ENCODE measurements at regions not wholly inside any gene's neighbourhood (a gene's known extent, or its start where the extent isn't known, plus 50 kb on each side); places are given as distances from the start of the nearest gene placed in this dataset.

GRCh38 chr2:196291873-196292800 is 120.8 kb upstream of the STK17B start:
- peak in 1 of 2 donors; percentile 87 for DNase-seq (ENCODE audit: low read depth in 2 of 2)
- H3K4me3 ChIP-seq (replicated peaks in 1 of 4; ENCODE audit: control extremely low read depth in 1 of 4, insufficient read depth in 1 of 4, low read depth in 3 of 4, low read length in 4 of 4), result no peak overlapping the region
- H3K27ac ChIP-seq (ENCODE audit: insufficient read depth, low read length), result no peak overlapping the region
- no peaks in the 10 kb centered on the region for H4K20me1 ChIP-seq (ENCODE audit: control insufficient read depth, extremely low read depth, insufficient read depth, low read length)
- no peaks in the 10 kb centered on the region for H3K27me3 ChIP-seq (ENCODE audit: control insufficient read depth, insufficient read depth, low read length)
- no peaks in the 10 kb centered on the region for H3K79me2 ChIP-seq (ENCODE audit: control insufficient read depth, insufficient read depth, low read length)
- H2AFZ ChIP-seq (ENCODE audit: low read length), result no peak overlapping the region
- H3K4me1 ChIP-seq (ENCODE audit: control insufficient read depth, extremely low read depth, insufficient read depth, low read length), result peaks cover 11% of the 10 kb centered on the region
- no peak overlapping the region for H3K4me2 ChIP-seq (ENCODE audit: extremely low read depth, insufficient read depth, low read length)
- H3K9me3 ChIP-seq (ENCODE audit: control insufficient read depth, insufficient read depth, low read depth, low read length), result no peaks in the 10 kb centered on the region
- no peaks in the 10 kb centered on the region for H3K36me3 ChIP-seq (ENCODE audit: control insufficient read depth, insufficient read depth, low read length)
- no peak overlapping the region for H3K9ac ChIP-seq (ENCODE audit: insufficient read depth, low read length)
- TF ChIP-seq EZH2 (IDR thresholded peaks at IDR 0.05; ENCODE audit: low read length, missing control alignments), result no peak
- TF ChIP-seq CTCF (conservative IDR thresholded peaks at IDR 0.05 in 1 of 2, IDR thresholded peaks at IDR 0.05 in 1 of 2; ENCODE audit: low read depth in 1 of 2, low read length in 2 of 2), result no peak

DNA sequence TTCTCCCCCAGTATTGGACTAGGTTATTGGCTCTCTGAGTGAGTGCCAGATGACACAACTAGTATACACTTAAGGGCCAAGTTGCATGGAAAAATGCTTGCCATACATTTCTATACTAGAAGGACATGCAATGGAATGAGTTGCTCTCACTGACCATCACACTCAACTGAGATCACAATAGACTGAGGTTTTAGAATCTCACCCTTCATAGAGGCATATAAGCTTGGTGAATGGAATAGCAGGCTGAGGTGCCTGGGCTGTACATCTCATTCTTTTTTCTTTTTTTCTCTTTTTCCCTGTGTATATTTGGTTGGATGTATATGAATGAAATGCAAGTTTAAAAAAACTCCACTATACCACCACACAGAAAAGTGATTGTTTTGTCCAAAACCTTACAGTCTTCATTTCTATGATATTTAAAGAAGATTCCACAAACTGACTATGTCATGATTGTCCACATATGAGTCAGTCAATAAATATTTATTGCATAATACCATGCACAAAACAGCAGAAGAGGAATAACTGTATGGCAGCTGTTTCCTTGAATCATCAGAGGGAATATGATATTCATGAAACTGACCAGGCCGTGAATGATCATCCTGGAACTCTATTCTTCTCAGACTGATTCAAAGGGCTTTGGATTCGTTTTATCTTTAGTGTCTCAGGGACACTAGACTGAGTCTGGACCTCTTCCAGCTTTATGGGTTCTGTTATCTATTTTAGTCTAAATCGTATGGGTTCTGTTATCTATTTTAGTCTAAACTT is 122.6 kb upstream of the STK17B start:
- H3K9ac ChIP-seq (ENCODE audit: insufficient read depth, low read length), result no peak overlapping the region
- H3K4me3 ChIP-seq (replicated peaks in 1 of 4; ENCODE audit: control extremely low read depth in 1 of 4, insufficient read depth in 1 of 4, low read depth in 3 of 4, low read length in 4 of 4), result no peak overlapping the region
- no peaks in the 10 kb centered on the region for H3K79me2 ChIP-seq (ENCODE audit: control insufficient read depth, insufficient read depth, low read length)
- H4K20me1 ChIP-seq (ENCODE audit: control insufficient read depth, extremely low read depth, insufficient read depth, low read length), result no peaks in the 10 kb centered on the region
- DNase-seq (ENCODE audit: low read depth in 2 of 2), result peak; percentile 90 to 91
- H3K9me3 ChIP-seq (ENCODE audit: control insufficient read depth, insufficient read depth, low read depth, low read length), result no peaks in the 10 kb centered on the region
- H3K4me2 ChIP-seq (ENCODE audit: extremely low read depth, insufficient read depth, low read length), result peak overlapping the region; percentile 51
- peaks cover 11% of the 10 kb centered on the region for H3K4me1 ChIP-seq (ENCODE audit: control insufficient read depth, extremely low read depth, insufficient read depth, low read length)
- H2AFZ ChIP-seq (ENCODE audit: low read length), result no peak overlapping the region
- no peaks in the 10 kb centered on the region for H3K36me3 ChIP-seq (ENCODE audit: control insufficient read depth, insufficient read depth, low read length)
- H3K27ac ChIP-seq (ENCODE audit: insufficient read depth, low read length), result peak overlapping the region; percentile 55
- TF ChIP-seq EZH2 (IDR thresholded peaks at IDR 0.05; ENCODE audit: low read length, missing control alignments) (no peak), CTCF (conservative IDR thresholded peaks at IDR 0.05 in 1 of 2, IDR thresholded peaks at IDR 0.05 in 1 of 2; ENCODE audit: low read depth in 1 of 2, low read length in 2 of 2) (no peak)
- H3K27me3 ChIP-seq (ENCODE audit: control insufficient read depth, insufficient read depth, low read length), result no peaks in the 10 kb centered on the region

GRCh38 chr2:196294516-196294909 is 123.1 kb upstream of the STK17B start:
- Histone ChIP-seq H3K4me2 (ENCODE audit: extremely low read depth, insufficient read depth, low read length) (peak overlapping the region; percentile 21), H3K9me3 (ENCODE audit: control insufficient read depth, insufficient read depth, low read depth, low read length) (no peaks in the 10 kb centered on the region), H3K36me3 (ENCODE audit: control insufficient read depth, insufficient read depth, low read length) (no peaks in the 10 kb centered on the region), H2AFZ (ENCODE audit: low read length) (no peak overlapping the region), H3K79me2 (ENCODE audit: control insufficient read depth, insufficient read depth, low read length) (no peaks in the 10 kb centered on the region), H3K4me3 (replicated peaks in 1 of 4; ENCODE audit: control extremely low read depth in 1 of 4, insufficient read depth in 1 of 4, low read depth in 3 of 4, low read length in 4 of 4) (no peak overlapping the region), H3K9ac (ENCODE audit: insufficient read depth, low read length) (no peak overlapping the region), H3K27ac (ENCODE audit: insufficient read depth, low read length) (peak overlapping the region; percentile 55), H3K4me1 (ENCODE audit: control insufficient read depth, extremely low read depth, insufficient read depth, low read length) (peaks cover 11% of the 10 kb centered on the region), H3K27me3 (ENCODE audit: control insufficient read depth, insufficient read depth, low read length) (no peaks in the 10 kb centered on the region), H4K20me1 (ENCODE audit: control insufficient read depth, extremely low read depth, insufficient read depth, low read length) (no peaks in the 10 kb centered on the region)
- TF ChIP-seq CTCF (conservative IDR thresholded peaks at IDR 0.05 in 1 of 2, IDR thresholded peaks at IDR 0.05 in 1 of 2; ENCODE audit: low read depth in 1 of 2, low read length in 2 of 2) (no peak), EZH2 (IDR thresholded peaks at IDR 0.05; ENCODE audit: low read length, missing control alignments) (no peak)
- no peak for DNase-seq (ENCODE audit: low read depth in 2 of 2)
